HUDEP-2 (cell line): ENCODE measurements at regions not wholly inside any gene's neighbourhood (a gene's known extent, or its start where the extent isn't known, plus 50 kb on each side); places are given as distances from the start of the nearest gene placed in this dataset.

Experiments
- DNase-seq, 76 experiments: peaks; one replicate each; lab custom pipeline; 2025; ENCODE audit not compliant: unreplicated experiment in 76 of 76; lab: John Stamatoyannopoulos, UW

GRCh38 chr17:79428988-79429387, 181.9 kb downstream of the RBFOX3 start:
- no peak for DNase-seq

GRCh38 chr17:79427621-79428539, 183.0 kb downstream of the RBFOX3 start:
- no peak for DNase-seq

- DNase-seq, result no peak
Measured at GRCh38 chr17:79425686-79426085, 185.2 kb downstream of the RBFOX3 start.

- DNase-seq, result no peak
Measured at GRCh38 chr17:79424471-79425185, 186.2 kb downstream of the RBFOX3 start.

- no peak for DNase-seq
Measured at GRCh38 chr17:79423811-79424465, 186.9 kb downstream of the RBFOX3 start.

- no peak for DNase-seq
Measured at GRCh38 chr17:79422236-79422635, 188.6 kb downstream of the RBFOX3 start.

GRCh38 chr17:79420318-79421243, 190.3 kb downstream of the RBFOX3 start:
- DNase-seq, result peak in 23 of 76 experiments; percentile 1 to 77 (median 15)

- no peak for DNase-seq
Measured at GRCh38 chr17:79417476-79417988, 193.3 kb downstream of the RBFOX3 start.

GRCh38 chr17:79415909-79416308, 194.9 kb downstream of the RBFOX3 start:
- DNase-seq, result no peak

GRCh38 chr17:79415365-79415764, 195.5 kb downstream of the RBFOX3 start:
- DNase-seq, result no peak

- no peak for DNase-seq
Measured at GRCh38 chr17:79414793-79415211, 196.0 kb downstream of the RBFOX3 start.

- no peak for DNase-seq
Measured at GRCh38 chr17:79414063-79414792, 196.6 kb downstream of the RBFOX3 start.

- DNase-seq, result no peak
Measured at GRCh38 chr17:79413611-79414010, 197.2 kb downstream of the RBFOX3 start.

- no peak for DNase-seq
Measured at GRCh38 chr17:79412886-79413390, 197.9 kb downstream of the RBFOX3 start.

GRCh38 chr17:79412110-79412509, 198.7 kb downstream of the RBFOX3 start:
- DNase-seq, result no peak

GRCh38 chr17:79411419-79411818, 199.4 kb downstream of the RBFOX3 start:
- DNase-seq, result no peak

GRCh38 chr17:79410681-79411080, 200.2 kb downstream of the RBFOX3 start:
- no peak for DNase-seq

- DNase-seq, result no peak
Measured at GRCh38 chr17:79408251-79408650, 202.6 kb downstream of the RBFOX3 start.

- no peak for DNase-seq
Measured at GRCh38 chr17:79407385-79407784, 203.5 kb downstream of the RBFOX3 start.
